Activated T-helper 9 cell treated with anti-CD3 and anti-CD28 coated beads, Interleukin-2, amount 50 U/mL, for 16 hours (primary cell): ENCODE measurements at regions not wholly inside any gene's neighbourhood (a gene's known extent, or its start where the extent isn't known, plus 50 kb on each side); places are given as distances from the start of the nearest gene placed in this dataset.
A peak's percentile ranks its signal among the peaks of the same experiment; 100 is the strongest.
"Not testable (repeated sequence)": the region's sequence is repeated elsewhere in the genome, so short reads cannot be mapped to it uniquely, and the experiment has no call there.

Experiments
- DNase-seq: peaks from one replicate; pipeline ENCODE4 v3.0.0-alpha.2; 2020; ENCODE audit warnings: low read depth

DNA sequence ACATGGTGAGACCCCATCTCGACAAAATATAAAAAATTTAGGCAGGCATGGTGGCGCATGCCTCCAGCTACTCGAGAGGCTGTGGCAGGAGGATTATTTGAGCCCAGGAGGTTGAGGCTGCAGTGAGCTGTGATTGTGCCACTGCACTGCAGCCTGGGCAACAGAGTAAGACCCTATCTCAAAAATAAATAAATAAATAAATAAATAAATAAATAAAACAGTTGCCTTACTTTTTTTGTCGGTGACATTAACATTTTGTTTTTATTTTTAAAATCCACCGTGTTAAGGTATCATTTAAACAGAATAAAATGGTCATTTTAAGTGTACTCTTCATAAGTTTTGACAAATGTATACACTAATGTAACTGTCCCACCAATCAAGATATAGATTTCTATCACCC, 57.0 kb downstream of the RASL11A start:
- no peak for DNase-seq

DNA sequence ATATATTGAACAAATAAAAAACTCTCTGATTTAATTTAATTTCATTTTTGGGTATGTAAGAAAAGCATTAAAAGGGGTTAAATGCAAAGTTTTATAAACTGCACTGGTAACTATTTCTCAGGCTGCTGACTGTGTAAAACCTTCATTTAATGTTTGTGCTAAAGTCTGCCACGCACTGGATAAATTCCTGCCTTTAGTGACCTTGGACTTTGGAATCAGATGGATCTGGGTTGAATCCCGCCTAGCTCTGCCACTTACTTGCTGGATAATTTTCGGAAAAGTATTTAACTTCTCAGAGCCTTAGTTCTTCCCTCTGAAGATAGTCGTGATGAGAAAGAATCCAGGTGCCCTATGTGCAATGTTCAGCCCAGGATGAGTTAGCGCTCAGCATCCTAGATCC, 58.6 kb downstream of the RASL11A start:
- no peak for DNase-seq

DNA sequence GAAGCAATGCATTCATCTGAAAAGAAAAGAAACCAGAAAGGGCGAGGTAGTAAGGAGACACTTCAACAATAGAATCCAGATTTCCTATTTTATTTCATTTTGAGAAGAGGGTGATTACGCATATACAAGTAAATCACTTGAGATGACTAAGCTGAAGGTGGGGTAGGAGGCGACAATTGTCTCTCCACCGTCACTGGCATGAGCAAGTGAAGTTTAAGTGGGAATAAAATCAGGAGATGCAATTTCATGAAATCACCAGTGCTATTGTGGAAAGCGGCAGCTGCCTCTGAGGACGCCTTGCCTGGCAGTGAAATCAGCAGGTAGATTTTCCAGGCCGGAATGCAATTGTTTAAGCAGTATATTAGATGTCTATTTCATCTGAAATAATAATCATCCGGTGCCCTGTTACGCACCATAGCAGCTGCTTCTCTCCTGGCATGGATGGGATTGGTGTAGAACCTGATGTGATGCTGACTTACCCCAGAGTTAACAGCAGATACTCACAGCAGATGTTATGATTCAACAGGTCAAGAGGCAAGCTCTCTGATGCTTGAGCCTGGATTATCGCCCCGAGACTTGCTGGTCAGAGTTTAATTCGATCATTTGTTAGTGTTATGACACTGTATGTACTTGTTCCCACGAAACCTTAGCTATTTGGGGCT, 64.3 kb downstream of the RASL11A start:
- no peak for DNase-seq

DNA sequence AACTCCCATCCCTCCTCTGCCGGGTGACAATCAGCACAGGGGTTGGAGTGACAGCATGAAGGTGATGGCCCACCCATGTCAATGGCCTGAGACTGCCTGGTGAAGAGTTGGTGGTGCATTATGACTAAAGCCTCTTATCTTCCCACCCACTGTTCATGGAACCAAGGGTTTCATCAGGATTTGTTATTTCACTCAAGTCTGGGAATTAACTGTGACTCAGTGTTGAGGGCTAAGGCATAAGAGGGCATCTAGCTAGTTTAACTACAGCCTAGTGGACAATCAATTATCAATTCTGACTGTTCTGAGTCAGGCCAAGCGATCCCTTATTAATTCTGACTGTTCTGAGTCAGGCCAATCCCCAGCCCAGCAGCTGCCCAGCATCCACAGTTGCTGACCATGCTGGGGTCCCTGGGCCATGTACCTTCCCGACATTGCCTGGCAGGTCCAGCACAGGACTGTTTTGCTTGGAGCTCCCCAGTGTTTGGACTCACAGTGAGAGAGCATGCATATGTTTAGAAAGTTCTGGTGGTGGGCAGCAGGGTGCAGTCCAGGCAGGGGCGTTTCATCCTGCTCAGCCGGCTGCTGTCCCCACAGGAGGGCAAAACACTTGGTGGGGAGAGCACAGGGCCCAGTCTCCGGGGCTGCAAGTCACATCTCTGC, 65.5 kb downstream of the RASL11A start:
- DNase-seq = no peak

DNA sequence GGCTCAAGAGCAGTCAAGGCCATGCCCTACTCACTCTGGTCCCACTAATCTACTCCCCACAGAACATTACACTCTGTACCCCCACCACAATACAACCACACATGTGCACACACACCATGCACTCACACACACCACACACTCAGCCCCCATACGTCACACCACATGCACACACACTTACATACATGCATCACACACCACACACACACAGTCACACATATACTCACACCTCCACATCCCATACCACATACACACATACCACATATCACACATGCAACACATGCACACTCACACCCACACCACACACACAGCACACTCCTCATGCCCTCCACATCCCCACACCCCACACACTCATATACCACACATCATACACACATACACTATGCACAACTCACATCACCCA, 67.6 kb downstream of the RASL11A start:
- DNase-seq = no peak

DNA sequence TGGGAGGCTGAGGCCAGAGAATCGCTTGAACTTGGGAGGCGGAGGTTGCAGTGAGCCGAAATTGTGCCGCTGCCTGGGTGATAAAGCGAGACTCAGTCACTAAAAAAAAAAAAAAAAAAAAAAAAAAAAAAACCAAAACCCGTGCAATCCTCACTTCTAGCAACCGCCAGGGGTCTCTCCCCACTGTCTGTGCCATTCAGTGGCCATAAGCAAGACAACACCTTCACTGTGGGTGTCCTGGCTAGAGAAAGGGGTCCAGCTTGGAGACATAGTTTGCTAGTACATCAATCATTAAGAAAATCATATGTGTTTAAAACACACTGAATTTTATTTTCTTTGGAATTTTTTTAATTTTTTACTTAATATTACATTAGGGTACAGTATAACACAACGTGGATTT, 68.2 kb downstream of the RASL11A start:
- DNase-seq = no peak

DNA sequence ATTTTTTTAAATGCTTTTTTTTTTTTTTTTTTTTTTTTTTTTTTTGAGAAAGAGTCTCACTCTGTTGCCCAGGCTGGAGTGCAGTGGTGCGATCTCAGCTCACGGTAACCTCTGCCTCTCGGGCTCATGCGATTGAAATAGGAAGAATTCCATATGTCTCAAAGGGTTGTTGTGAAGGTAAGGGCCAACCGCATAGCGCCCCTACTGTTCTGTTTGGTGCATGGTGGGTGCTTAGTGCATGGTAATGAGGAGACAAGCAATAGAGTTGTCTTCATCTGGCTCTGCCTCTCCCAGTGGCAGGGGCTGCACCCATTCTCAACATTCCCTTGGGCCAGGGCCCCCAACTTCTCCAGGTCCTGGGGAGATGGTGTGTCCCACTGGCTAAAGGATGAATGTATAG, 68.7 kb downstream of the RASL11A start:
- DNase-seq = no peak

DNA sequence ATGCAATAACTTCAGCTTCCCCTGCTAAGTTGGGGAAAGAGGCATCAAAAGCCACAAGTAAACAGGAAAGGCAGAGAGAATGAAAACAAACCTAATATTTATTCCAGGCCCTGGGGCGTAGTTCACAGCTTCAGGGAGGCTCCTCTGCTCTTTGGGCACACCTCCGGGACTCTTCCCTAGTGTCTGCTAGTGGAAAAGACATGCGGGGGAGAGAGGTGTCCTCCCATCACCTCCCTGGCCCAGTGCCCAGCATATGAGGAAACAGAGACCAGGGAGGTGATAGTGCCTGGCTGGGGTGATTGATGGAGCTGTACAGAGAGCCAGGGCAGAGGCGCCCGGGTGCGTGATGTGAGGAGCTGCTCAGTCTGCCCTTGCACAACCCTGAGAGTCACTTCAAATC, 71.0 kb downstream of the RASL11A start:
- no peak for DNase-seq

DNA sequence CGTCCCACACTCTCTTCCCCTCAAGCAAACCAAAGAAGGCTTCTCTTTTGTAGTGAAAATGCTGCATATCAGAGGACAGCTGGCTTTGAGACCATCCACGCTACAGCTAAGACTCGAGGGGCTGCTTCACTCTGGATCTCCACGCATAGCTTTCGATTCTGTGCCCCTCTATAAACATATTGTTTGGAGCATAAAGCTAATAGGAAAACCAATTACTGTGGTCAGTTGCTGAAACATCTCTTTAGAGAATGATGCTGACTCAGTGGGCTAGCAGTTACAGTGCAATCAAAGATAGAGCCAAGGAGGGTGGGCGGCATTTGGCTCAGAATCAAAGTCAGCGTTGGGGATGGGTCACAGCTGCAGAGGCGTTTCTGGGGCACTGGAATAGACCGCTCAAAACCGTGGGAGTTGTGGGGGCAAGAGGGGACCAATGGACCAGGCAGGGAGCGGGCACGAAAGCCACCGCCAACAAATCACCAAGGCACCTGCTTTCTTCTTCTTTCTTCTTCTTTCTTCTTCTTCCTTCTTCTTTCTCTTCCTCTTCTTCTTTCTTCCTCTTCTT, 76.7 kb downstream of the RASL11A start:
- no peak for DNase-seq

DNA sequence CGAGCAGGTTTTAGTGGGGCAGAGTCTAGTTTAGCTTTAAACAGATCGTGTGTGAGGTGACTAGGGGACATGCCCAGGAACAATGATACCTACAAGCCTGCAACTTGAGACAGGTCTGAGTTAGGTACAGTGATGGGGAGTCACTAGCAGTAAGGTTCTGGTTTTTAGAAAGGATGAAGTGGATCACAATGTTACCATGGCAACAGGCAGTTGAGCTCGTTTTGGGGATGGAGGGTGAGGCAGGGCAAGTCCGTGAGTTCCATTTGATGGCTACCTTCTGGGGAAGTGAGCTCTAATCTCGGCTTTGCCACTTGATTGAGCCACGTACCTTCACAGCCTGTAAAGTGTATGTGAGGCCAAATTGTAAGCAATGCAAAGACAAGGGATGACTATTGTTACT, 76.0 kb upstream of the GTF3A start:
- DNase-seq = no peak

DNA sequence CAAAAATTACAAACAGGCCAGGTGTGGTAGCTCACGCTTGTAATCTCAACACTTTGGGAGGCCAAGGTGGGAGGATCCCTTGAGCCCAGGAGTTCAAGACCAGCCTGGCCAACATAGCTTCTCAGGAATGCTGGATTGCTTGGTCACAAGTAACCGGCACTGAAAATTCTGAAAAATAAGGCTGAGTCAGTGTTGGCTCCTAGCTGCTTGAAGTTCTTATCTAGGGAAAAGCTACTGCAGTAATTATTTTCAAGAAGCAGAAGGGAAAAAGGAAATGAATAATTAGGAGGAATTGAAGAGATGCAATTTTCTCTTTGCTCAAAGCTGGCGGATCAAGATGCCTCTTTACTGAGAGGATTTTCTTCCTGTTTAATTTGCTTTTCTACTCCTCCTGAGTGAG, 75.0 kb upstream of the GTF3A start:
- no peak for DNase-seq

DNA sequence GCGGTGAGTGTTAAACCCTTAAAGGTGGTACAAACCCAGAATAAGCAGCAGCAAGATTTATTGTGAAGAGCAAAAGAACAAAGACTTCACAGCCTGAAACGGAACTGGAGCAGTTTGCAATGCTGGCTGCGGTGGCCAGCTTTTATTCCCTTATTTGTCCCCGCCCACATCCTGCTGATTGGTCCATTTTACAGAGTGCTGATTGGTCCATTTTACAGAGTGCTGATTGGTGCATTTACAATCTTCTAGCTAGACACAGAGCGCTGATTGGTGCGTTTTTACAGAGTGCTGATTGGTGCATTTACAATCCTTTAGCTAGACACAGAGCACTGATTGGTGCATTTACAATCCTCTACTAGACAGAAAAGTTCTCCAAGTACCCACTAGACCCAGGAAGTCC, 73.6 kb upstream of the GTF3A start:
- DNase-seq = not testable (repeated sequence)

DNA sequence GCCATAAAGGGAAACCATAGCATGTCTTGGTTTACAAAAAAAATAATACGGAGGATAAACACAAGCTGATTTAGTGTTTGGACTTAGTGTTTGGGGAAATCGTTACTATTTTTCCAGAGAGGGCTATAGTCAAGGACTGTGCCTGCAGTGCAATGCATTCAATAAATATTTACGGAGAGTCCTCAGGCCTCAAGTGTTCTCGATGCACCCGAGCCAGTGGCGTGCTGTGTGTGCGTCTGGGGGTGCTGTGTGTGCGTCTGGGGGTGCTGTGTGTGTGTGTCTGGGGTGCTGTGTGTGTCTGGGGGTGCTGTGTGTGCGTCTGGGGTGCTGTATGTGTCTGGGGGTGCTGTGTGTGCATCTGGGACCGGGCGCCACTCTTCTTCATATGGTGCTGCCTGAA, 71.7 kb upstream of the GTF3A start:
- DNase-seq = no peak

DNA sequence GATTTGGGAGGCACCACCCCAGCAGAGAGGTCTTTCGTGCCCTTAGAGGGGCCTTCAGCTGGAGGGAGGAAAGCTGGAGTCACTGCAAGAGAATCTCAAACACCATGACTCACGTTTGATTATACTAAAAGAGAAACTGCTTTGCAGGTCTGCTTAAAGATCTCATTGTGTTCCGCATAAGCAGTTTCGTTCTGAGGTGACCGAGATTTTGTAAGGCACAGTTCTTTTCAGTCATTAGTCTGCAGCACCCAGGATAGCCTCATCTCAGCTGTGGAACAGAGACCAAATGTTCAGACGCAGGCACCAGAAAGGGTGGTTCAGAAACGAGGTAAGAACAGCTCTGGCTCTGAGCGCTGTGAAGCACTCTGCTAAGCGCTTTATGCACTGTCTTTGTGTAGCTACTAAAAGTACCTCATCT, 71.2 kb upstream of the GTF3A start:
- no peak for DNase-seq

DNA sequence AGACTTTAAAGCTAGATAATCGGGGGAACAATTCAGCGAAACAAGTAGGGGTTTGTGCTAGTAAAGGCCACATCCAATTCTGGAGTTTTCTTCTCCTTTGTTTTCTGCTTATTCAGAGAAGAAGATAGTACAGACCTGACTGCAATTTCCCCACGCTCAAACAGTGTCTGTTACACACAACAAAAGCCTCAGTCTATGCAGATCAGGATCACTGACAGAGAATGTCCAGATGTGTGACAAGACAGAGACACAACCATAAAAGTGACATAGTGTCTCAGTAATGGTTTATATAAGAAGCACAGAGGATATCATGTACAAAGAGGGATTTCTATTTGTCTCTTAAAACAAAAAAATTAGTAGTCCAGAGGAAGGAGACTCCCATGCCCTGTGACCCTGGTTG, 70.7 kb upstream of the GTF3A start:
- DNase-seq = no peak

DNA sequence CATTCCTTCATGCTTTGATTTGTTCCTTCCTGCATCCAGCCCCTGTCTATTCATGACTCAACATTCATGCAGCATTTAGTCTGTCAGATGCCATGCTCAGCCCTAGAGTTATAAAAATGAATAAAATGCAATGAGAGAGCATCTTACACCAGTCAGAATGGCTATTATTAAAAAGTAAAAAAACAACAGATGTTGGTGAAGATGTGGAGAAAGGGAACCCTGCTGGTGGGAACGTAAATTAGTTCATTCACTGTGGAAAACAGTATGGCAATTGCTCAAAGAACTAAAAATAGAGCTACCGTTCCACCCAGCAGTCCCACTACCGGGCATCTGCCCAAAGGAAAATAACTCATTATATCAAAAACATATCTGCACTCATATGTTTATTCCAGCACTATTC, 70.0 kb upstream of the GTF3A start:
- no peak for DNase-seq

DNA sequence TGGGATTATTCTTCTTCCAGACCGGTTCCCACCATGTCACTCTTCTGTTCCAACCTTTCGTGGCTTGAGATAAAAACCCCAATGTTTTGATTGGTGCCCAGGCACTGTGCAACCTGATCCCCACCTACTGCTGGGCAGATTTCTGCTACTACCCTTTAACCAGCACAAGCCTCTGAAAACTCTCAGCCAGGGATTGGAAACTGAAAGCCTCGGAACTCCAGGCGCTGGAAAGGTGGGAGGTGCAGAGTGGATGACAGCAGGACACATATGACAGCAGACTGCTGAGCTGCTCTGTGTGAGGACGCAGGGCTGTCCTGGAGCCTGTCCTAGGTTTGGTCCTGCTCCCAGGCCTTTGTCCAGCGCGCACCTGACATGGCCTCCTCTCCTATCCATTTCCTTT, 68.5 kb upstream of the GTF3A start:
- no peak for DNase-seq

DNA sequence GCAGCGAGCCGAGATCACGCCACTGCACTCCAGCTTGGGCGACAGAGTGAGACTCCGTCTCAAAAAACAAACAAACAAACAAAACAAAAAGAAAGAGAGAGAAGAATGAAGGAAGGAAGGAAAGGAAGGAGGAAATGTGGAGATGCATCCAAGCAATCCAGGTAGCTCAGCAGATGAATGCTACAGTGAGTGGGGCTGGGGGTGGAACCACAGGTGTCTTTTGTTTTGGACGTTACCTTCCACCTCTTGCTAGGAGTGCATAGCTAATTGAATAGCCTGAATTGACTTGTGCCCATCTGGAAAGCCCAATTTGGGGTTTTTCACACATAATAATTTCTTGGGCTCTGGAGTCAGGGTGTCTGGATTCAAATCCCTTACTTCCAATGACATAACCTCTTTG, 66.0 kb upstream of the GTF3A start:
- DNase-seq = no peak

DNA sequence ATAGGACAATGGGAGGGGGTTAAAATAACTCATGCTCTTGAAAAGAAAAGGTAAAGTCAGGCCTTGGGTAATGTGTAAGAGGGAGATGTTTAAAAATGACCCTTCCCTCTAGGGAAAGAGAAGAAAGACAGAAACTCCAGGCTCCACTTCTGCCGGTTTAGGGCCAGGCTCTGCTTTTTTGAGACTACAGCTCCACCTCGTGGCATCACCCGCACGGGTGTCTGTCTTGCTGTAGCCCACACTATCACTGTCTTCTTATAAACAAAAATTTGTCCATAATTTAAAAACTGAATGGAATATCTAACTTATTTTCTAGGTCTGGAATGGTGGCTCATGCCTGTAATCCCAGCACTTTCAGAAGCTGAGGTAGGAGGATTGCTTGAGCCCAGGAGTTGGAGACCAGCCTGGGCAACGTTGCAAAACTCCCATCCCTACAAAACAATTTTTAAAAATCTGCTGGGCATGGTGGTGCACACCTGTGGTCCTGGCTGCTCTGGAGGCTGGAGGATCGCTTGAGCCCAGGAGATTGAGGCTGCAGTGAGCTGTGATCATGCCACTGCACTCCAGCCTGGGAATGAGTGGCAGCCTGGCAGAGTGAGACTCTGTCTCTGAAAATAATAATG, 65.1 kb upstream of the GTF3A start:
- peak; percentile 46 for DNase-seq

DNA sequence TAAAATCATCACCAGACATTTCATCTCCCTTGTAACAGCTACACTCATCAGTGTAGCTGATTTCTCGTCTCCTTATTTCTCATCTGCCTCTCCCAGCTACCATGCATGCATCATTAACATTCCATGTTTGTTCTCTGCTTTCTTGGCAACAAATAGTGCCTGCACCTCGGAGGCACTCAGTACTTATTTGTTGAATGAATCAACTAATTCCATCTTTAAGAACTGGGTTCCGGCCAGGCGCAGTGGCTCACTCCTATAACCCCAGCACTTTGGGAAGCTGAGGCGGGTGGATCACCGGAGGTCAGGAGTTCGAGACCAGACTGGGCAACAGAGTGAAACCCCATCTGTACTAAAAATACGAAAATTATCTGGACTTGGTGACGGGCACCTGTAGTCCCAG, 63.9 kb upstream of the GTF3A start:
- DNase-seq = no peak

DNA sequence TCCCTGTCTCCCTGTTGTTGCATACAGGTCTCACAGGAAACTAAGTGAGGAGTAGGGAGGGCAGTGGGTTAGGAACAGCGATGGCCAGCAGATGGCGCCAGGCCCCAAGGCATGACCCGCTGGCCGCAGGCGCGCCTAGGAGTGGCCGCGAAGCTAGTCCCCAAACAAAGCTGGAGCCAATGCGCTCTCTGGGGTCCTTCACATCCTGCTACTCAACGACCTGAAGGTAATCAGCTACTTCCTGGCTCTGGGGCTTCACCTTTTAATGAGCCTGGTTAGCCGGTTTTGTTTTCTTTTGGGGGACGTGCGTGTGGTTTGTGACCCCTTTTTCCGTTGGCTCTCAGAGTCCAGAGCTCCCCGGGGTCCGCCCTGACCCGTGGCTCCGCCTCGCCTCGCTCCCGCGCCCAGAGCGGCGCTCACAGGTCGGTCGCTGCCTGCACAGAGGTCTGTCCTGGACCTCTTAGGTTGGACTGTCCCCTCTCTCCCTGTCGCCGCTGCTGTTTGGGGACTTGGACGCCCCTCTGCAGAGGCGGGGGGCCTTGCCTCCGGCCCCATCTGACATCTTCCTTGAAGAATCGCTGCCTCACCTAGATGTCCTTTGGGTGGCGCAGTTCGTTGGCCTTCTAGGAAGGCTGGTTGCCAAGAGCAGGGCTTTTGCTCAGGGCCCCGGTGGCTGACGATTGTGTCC, 62.2 kb upstream of the GTF3A start:
- peak; percentile 58 for DNase-seq

DNA sequence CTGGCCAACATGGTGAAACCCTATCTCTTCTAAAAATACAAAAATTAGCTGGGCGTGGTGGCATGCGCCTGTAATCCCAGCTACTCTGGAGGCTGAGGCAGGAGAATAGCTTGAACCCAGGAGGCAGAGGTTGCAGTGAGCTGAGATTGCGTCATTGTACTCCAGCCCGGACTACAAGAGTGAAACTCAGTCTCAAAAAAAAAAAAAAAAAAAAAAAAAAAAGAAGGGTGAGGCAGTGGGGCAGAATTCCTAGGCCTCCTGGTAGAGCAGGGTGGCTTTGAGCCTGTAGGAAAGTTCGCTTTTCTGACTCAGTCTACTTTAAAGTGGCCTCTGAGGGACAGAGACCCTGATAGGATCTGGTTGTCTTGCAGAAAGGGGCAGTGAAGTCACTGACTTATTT, 60.8 kb upstream of the GTF3A start:
- not testable (repeated sequence) for DNase-seq

DNA sequence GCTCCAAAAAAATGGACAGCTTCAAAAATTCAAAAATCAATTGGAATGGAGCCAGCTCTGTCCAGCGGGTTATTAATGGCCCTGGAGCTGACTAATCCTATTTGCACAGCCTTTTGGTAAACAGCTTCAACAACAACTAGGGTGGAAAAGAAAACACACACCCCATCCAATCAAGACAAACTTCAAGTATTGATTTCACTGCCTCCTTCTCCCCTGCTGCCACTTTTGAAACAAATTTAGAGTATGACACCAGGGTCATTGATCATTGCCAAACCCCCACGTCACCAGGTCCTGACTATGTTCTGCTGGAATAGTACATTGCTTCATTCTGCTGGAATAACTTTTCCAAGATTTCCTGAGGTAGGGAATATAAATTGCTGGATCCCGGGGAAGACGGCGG, 56.8 kb upstream of the GTF3A start:
- no peak for DNase-seq
